ENCODE measurements at regions not wholly inside any gene's neighbourhood (a gene's known extent, or its start where the extent isn't known, plus 50 kb on each side); places are given as distances from the start of the nearest gene placed in this dataset.

DNA sequence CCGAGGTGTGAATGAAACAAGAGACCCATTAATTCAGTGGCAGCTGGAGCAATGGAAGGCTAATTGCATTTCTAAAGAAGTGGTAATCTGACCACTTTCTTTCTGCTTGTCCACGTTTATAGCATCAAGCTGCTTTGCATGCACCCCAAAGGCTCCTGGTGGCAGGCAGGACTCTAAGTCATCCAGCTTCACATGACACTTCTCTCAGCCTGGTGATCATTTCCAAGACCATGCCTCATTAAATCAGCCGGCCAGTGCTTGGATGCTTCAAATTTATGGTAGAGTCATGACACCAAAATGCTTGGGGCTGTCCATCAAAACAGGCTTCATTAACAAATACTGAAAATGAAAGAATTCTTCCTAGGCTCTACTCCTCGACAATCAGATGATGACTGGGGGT is 614.9 kb downstream of the DOK5 start:
- no peak for TF ChIP-seq ZFX (IDR thresholded peaks at IDR 0.05)
- TF ChIP-seq, protein P1, sequence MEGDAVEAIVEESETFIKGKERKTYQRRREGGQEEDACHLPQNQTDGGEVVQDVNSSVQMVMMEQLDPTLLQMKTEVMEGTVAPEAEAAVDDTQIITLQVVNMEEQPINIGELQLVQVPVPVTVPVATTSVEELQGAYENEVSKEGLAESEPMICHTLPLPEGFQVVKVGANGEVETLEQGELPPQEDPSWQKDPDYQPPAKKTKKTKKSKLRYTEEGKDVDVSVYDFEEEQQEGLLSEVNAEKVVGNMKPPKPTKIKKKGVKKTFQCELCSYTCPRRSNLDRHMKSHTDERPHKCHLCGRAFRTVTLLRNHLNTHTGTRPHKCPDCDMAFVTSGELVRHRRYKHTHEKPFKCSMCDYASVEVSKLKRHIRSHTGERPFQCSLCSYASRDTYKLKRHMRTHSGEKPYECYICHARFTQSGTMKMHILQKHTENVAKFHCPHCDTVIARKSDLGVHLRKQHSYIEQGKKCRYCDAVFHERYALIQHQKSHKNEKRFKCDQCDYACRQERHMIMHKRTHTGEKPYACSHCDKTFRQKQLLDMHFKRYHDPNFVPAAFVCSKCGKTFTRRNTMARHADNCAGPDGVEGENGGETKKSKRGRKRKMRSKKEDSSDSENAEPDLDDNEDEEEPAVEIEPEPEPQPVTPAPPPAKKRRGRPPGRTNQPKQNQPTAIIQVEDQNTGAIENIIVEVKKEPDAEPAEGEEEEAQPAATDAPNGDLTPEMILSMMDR (conservative IDR thresholded peaks at IDR 0.05): no peak
